SK-N-SH treated with all-trans-retinoic acid at 6 μM for 48 hours (cell line): ENCODE measurements at regions not wholly inside any gene's neighbourhood (a gene's known extent, or its start where the extent isn't known, plus 50 kb on each side); places are given as distances from the start of the nearest gene placed in this dataset.

Source experiments
- ARNTL ChIP-seq: fragments of 450-650 bp; formaldehyde crosslinking; IDR thresholded peaks from 2 replicates; pipeline ENCODE4 v1.5.0; 2020; ENCODE audit warnings: low read depth, mild to moderate bottlenecking, moderate library complexity, borderline replicate concordance
- OSR1 ChIP-seq: fragments of 250-450 bp; sonication (Bioruptor Pico); IDR thresholded peaks from 2 replicates; pipeline ENCODE4 v1.8.0; 2022; ENCODE audit warnings: moderate library complexity, mild to moderate bottlenecking, inconsistent platforms
- SNAI2 ChIP-seq: fragments of 250-450 bp; sonication (Bioruptor Pico); IDR thresholded peaks from 2 replicates; pipeline ENCODE4 v1.5.0; 2020; ENCODE audit warnings: mild to moderate bottlenecking, moderate library complexity
- TOX ChIP-seq: fragments of 250-450 bp; sonication (Bioruptor Pico); IDR thresholded peaks from 2 replicates; pipeline ENCODE4 v1.8.0; 2021; ENCODE audit warnings: mild to moderate bottlenecking, moderate library complexity, borderline replicate concordance
- ZNF565 ChIP-seq: fragments of 450-650 bp; formaldehyde crosslinking; conservative IDR thresholded peaks from 2 replicates; pipeline ENCODE4 v1.5.0; 2020; ENCODE audit warnings: low read depth, mild to moderate bottlenecking, moderate library complexity
- TF ChIP-seq, protein P1 (sequence below): fragments of 250-450 bp; sonication (Bioruptor Pico); IDR thresholded peaks from 2 replicates; pipeline ENCODE4 v1.8.0; 2020; ENCODE audit warnings: mild to moderate bottlenecking, moderate library complexity, borderline replicate concordance
- TF ChIP-seq, protein P2 (sequence below): fragments of 250-450 bp; sonication (Bioruptor Pico); IDR thresholded peaks from 2 replicates; pipeline ENCODE4 v1.5.1; 2020; ENCODE audit warnings: low read depth, mild to moderate bottlenecking, moderate library complexity
- TF ChIP-seq, protein P3 (sequence below): fragments of 250-450 bp; sonication (Bioruptor Pico); IDR thresholded peaks from 2 replicates; pipeline ENCODE4 v1.8.0; 2021; ENCODE audit warnings: low read depth, mild to moderate bottlenecking, moderate library complexity, borderline replicate concordance
- TF ChIP-seq, protein P4 (sequence below): fragments of 250-450 bp; sonication (Bioruptor Pico); IDR thresholded peaks from 2 replicates; pipeline ENCODE4 v1.5.0; 2020; ENCODE audit warnings: mild to moderate bottlenecking, moderate library complexity

DNA sequence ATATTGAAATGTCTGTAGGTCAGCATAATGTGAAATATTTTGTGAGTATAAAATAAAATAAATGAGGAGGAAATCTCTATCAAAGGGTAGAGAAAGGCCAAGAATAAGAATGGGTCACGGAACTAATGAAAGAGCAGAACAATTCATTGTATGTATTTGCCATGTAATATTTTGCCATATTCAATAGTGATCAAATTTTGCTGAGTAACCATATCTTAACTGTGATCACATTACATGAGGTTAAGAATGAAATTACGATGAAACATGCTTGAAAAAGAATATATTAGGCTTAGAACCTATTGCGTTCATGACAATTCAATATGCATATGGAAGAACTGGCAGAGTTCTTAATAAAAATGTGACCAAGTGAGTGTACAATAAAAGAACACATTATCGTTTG lies 437.2 kb upstream of the NRXN1 start:
- no peak for TF ChIP-seq SNAI2 (CRISPR knock-in tag)
- TF ChIP-seq, protein P1, sequence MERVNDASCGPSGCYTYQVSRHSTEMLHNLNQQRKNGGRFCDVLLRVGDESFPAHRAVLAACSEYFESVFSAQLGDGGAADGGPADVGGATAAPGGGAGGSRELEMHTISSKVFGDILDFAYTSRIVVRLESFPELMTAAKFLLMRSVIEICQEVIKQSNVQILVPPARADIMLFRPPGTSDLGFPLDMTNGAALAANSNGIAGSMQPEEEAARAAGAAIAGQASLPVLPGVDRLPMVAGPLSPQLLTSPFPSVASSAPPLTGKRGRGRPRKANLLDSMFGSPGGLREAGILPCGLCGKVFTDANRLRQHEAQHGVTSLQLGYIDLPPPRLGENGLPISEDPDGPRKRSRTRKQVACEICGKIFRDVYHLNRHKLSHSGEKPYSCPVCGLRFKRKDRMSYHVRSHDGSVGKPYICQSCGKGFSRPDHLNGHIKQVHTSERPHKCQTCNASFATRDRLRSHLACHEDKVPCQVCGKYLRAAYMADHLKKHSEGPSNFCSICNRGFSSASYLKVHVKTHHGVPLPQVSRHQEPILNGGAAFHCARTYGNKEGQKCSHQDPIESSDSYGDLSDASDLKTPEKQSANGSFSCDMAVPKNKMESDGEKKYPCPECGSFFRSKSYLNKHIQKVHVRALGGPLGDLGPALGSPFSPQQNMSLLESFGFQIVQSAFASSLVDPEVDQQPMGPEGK (CRISPR knock-in tag) = no peak
- TF ChIP-seq ARNTL (CRISPR knock-in tag) = no peak
- TF ChIP-seq, protein P2, sequence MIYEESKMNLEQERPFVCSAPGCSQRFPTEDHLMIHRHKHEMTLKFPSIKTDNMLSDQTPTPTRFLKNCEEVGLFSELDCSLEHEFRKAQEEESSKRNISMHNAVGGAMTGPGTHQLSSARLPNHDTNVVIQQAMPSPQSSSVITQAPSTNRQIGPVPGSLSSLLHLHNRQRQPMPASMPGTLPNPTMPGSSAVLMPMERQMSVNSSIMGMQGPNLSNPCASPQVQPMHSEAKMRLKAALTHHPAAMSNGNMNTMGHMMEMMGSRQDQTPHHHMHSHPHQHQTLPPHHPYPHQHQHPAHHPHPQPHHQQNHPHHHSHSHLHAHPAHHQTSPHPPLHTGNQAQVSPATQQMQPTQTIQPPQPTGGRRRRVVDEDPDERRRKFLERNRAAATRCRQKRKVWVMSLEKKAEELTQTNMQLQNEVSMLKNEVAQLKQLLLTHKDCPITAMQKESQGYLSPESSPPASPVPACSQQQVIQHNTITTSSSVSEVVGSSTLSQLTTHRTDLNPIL (CRISPR knock-in tag) = no peak
- TF ChIP-seq, protein P3, sequence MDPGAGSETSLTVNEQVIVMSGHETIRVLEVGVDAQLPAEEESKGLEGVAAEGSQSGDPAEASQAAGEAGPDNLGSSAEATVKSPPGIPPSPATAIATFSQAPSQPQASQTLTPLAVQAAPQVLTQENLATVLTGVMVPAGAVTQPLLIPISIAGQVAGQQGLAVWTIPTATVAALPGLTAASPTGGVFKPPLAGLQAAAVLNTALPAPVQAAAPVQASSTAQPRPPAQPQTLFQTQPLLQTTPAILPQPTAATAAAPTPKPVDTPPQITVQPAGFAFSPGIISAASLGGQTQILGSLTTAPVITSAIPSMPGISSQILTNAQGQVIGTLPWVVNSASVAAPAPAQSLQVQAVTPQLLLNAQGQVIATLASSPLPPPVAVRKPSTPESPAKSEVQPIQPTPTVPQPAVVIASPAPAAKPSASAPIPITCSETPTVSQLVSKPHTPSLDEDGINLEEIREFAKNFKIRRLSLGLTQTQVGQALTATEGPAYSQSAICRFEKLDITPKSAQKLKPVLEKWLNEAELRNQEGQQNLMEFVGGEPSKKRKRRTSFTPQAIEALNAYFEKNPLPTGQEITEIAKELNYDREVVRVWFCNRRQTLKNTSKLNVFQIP (CRISPR knock-in tag) = no peak
- no peak for TF ChIP-seq TOX
- TF ChIP-seq, protein P4, sequence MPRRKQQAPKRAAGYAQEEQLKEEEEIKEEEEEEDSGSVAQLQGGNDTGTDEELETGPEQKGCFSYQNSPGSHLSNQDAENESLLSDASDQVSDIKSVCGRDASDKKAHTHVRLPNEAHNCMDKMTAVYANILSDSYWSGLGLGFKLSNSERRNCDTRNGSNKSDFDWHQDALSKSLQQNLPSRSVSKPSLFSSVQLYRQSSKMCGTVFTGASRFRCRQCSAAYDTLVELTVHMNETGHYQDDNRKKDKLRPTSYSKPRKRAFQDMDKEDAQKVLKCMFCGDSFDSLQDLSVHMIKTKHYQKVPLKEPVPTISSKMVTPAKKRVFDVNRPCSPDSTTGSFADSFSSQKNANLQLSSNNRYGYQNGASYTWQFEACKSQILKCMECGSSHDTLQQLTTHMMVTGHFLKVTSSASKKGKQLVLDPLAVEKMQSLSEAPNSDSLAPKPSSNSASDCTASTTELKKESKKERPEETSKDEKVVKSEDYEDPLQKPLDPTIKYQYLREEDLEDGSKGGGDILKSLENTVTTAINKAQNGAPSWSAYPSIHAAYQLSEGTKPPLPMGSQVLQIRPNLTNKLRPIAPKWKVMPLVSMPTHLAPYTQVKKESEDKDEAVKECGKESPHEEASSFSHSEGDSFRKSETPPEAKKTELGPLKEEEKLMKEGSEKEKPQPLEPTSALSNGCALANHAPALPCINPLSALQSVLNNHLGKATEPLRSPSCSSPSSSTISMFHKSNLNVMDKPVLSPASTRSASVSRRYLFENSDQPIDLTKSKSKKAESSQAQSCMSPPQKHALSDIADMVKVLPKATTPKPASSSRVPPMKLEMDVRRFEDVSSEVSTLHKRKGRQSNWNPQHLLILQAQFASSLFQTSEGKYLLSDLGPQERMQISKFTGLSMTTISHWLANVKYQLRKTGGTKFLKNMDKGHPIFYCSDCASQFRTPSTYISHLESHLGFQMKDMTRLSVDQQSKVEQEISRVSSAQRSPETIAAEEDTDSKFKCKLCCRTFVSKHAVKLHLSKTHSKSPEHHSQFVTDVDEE (CRISPR knock-in tag) = no peak
- no peak for TF ChIP-seq ZNF565 (CRISPR knock-in tag)
- TF ChIP-seq OSR1 (CRISPR knock-in tag) = no peak
